Ovary (tissue), 3 donors: ENCODE measurements at regions not wholly inside any gene's neighbourhood (a gene's known extent, or its start where the extent isn't known, plus 50 kb on each side); places are given as distances from the start of the nearest gene placed in this dataset.

Experiments
- CTCF ChIP-seq, 3 donors: fragments of 450-650 bp in 2 of 3; fragments of 200-600 bp in 1 of 3; IDR thresholded peaks; one replicate each; pipeline versions ENCODE4 v1.5.1 to v1.8.0; 2016 to 2022; ENCODE audit warnings: antibody characterized with exemption in 3 of 3, mild to moderate bottlenecking in 1 of 3
- EP300 ChIP-seq: sonication (generic); formaldehyde crosslinking; IDR thresholded peaks from one replicate; pipeline ENCODE4 v1.6.1; 2017; ENCODE audit warnings: antibody characterized with exemption
- donor health status: DM: no; HTN: no; CAD: no.

- TF ChIP-seq CTCF (IDR thresholded peaks at IDR 0.05) (no peak), EP300 (no peak)
Observed at GRCh38 chr6:23841116-23841515, 284.9 kb upstream of the NRSN1 start.
